CD14-positive monocyte (primary cell): ENCODE measurements at regions not wholly inside any gene's neighbourhood (a gene's known extent, or its start where the extent isn't known, plus 50 kb on each side); places are given as distances from the start of the nearest gene placed in this dataset.

Experiments
- DNase-seq, 3 donors: peaks; one replicate each; pipeline ENCODE4 v3.0.0-alpha.2; 2011 to 2022
- H2AFZ ChIP-seq: 2 replicates; pipeline ENCODE4 v1.6.0; 2012; ENCODE audit warnings: mild to moderate bottlenecking, low read depth, low read length, inconsistent platforms; ENCODE audit not compliant: insufficient read depth, poor library complexity, severe bottlenecking
- H3K27ac ChIP-seq, 2 donors: 1 replicate in 1 of 2; 2 replicates in 1 of 2; pipeline ENCODE4 v1.5.1; 2012 to 2013; ENCODE audit warnings: low read length in 2 of 2, control low read depth in 1 of 2, inconsistent platforms in 1 of 2, low read depth in 1 of 2, mild to moderate bottlenecking in 1 of 2
- H3K27me3 ChIP-seq, 2 donors: one replicate each; pipeline versions ENCODE4 v1.6.0 to v1.6.1; 2011 to 2013; ENCODE audit warnings: low read length in 2 of 2; ENCODE audit not compliant: control insufficient read depth in 2 of 2, insufficient read depth in 2 of 2
- H3K36me3 ChIP-seq, 2 donors: replicated peaks in 1 of 2; 1 replicate in 1 of 2; 2 replicates in 1 of 2; pipeline versions ENCODE4 v1.5.1 to v1.6.1; 2012 to 2013; ENCODE audit warnings: low read length in 2 of 2, control low read depth in 1 of 2, inconsistent platforms in 1 of 2, mild to moderate bottlenecking in 1 of 2; ENCODE audit not compliant: insufficient read depth in 2 of 2, control insufficient read depth in 1 of 2
- H3K4me1 ChIP-seq, 2 donors: 1 replicate in 1 of 2; 2 replicates in 1 of 2; pipeline versions ENCODE4 v1.5.1 to v1.6.1; 2012 to 2013; ENCODE audit warnings: low read length in 2 of 2, control low read depth in 1 of 2, inconsistent platforms in 1 of 2, mild to moderate bottlenecking in 1 of 2, moderate library complexity in 1 of 2; ENCODE audit not compliant: insufficient read depth in 2 of 2, control insufficient read depth in 1 of 2
- H3K4me2 ChIP-seq: replicated peaks from 2 replicates; pipeline ENCODE3; 2012; ENCODE audit warnings: low read length, moderate library complexity, mild to moderate bottlenecking; ENCODE audit not compliant: poor library complexity, severe bottlenecking; ENCODE audit errors: extremely low read depth
- H3K4me3 ChIP-seq, 3 experiments: fragments of 200-600 bp in 1 of 3; sonication (generic) in 1 of 3; replicated peaks in 1 of 3; 1 replicate in 2 of 3; 2 replicates in 1 of 3; pipeline ENCODE4 v1.5.1; 2011 to 2013; ENCODE audit warnings: low read length in 3 of 3, mild to moderate bottlenecking in 3 of 3, control low read depth in 2 of 3, low read depth in 2 of 3, inconsistent platforms in 1 of 3, moderate library complexity in 1 of 3
- H3K79me2 ChIP-seq: 2 replicates; pipeline ENCODE4 v1.6.0; 2012; ENCODE audit warnings: mild to moderate bottlenecking, control low read depth, inconsistent platforms, low read length, moderate library complexity; ENCODE audit not compliant: insufficient read depth
- H3K9ac ChIP-seq: 2 replicates; pipeline ENCODE4 v1.6.0; 2017; ENCODE audit warnings: low read length, mild to moderate bottlenecking; ENCODE audit not compliant: insufficient read depth, poor library complexity, severe bottlenecking
- H3K9me3 ChIP-seq, 2 donors: replicated peaks in 1 of 2; 1 replicate in 1 of 2; 2 replicates in 1 of 2; pipeline versions ENCODE4 v1.5.1 to v1.6.1; 2012 to 2013; ENCODE audit warnings: low read length in 2 of 2, control low read depth in 1 of 2; ENCODE audit not compliant: control insufficient read depth in 1 of 2, insufficient read depth in 1 of 2
- H4K20me1 ChIP-seq: 2 replicates; pipeline ENCODE4 v1.6.0; 2012; ENCODE audit warnings: mild to moderate bottlenecking, low read length, control low read depth, moderate library complexity; ENCODE audit not compliant: insufficient read depth
- H3K27ac Mint-ChIP-seq, 7 donors: one replicate each; pipeline ENCODE4 v1.8.0; 2020; ENCODE audit warnings: mild to moderate bottlenecking in 7 of 7, mixed read lengths in 7 of 7, moderate library complexity in 6 of 7, inconsistent platforms in 2 of 7
- H3K27me3 Mint-ChIP-seq, 3 donors: one replicate each; pipeline ENCODE4 v1.8.0; 2021 to 2022; ENCODE audit warnings: low read depth in 3 of 3, mild to moderate bottlenecking in 3 of 3, mixed read lengths in 3 of 3, moderate library complexity in 3 of 3, inconsistent platforms in 1 of 3
- H3K36me3 Mint-ChIP-seq, 2 donors: one replicate each; pipeline ENCODE4 v1.8.0; 2020; ENCODE audit warnings: mixed read lengths in 2 of 2, inconsistent platforms in 1 of 2, mild to moderate bottlenecking in 1 of 2
- H3K4me1 Mint-ChIP-seq: one replicate; pipeline ENCODE4 v1.8.0; 2020; ENCODE audit warnings: mild to moderate bottlenecking, mixed read lengths
- H3K4me3 Mint-ChIP-seq, 2 donors: one replicate each; pipeline ENCODE4 v1.8.0; 2020; ENCODE audit warnings: mild to moderate bottlenecking in 2 of 2, mixed read lengths in 2 of 2, moderate library complexity in 1 of 2
- H3K9me3 Mint-ChIP-seq, 7 donors: one replicate each; pipeline ENCODE4 v1.8.0; 2020 to 2022; ENCODE audit warnings: mixed read lengths in 7 of 7, mild to moderate bottlenecking in 6 of 7, moderate library complexity in 6 of 7, inconsistent platforms in 2 of 7
- CTCF ChIP-seq: fragments of 200-600 bp; IDR thresholded peaks from one replicate; pipeline ENCODE4 v1.8.0; 2022; ENCODE audit warnings: antibody characterized with exemption, mild to moderate bottlenecking
- WGBS: methylation state at CpG from one replicate; pipeline ENCODE4 v1.1.5; 2013; ENCODE audit warnings: missing lambda C conversion rate; ENCODE audit not compliant: insufficient coverage; 5-methylcytosine and 5-hydroxymethylcytosine counted together
- intact Hi-C, 2 donors: fragments of 100-400 bp; cut with micrococcal nuclease; formaldehyde crosslinking; loops; one replicate each; pipeline versions ENCODE4 v1.15.0 to v1.15.1; 2023

- intact Hi-C loops, result no loop called here
- no peak overlapping the region for H3K4me3 Mint-ChIP-seq
- 85% methylated on average over 3 of the region's 4 CpGs for WGBS
- H3K36me3 ChIP-seq, result no peaks in the 10 kb centered on the region
- H4K20me1 ChIP-seq, result no peaks in the 10 kb centered on the region
- H3K36me3 Mint-ChIP-seq, result no peaks in the 10 kb centered on the region
- DNase-seq, result no peak
- no peaks in the 10 kb centered on the region for H3K79me2 ChIP-seq
- no peak for TF ChIP-seq CTCF
- no peak overlapping the region for H3K4me2 ChIP-seq
- H3K27me3 ChIP-seq, result no peaks in the 10 kb centered on the region
- H3K4me1 Mint-ChIP-seq, result no peaks in the 10 kb centered on the region
- peaks cover 1 to 6% (median 2%) of the 10 kb centered on the region in 3 donors for H3K27me3 Mint-ChIP-seq
- H3K27ac ChIP-seq, result no peak overlapping the region
- H3K27ac Mint-ChIP-seq, result no peak overlapping the region
- no peaks in the 10 kb centered on the region for H3K9me3 ChIP-seq
- H3K9me3 Mint-ChIP-seq, result peaks cover 0 to 16% (median 2%) of the 10 kb centered on the region in 7 donors
- H3K4me1 ChIP-seq, result no peaks in the 10 kb centered on the region
- no peak overlapping the region for H2AFZ ChIP-seq
- no peak overlapping the region for H3K4me3 ChIP-seq
- H3K9ac ChIP-seq, result no peak overlapping the region
Measured at GRCh38 chr6:163922562-163922961, 508.0 kb downstream of the QKI start.

DNA sequence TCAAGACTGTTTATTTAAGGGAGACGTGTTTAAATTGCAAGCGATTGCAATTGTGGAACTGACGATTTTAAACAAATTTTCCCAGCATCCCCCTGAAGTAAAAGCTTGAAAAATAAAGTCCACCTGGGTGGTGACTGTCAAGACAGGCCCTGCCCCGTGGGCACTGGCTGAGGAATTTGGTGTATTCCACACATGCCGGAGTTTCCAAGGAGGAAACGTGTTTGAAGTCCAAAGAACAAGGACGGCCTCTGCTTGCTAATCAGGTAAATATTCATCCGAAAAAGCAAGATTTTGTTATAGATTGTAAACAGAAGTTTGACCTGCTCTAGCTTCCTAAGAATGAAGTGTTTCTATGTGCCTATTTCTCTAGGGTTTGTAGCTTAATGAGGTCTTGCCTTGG is 505.1 kb downstream of the QKI start:
- Histone ChIP-seq H3K4me3 (no peak overlapping the region), H3K79me2 (no peaks in the 10 kb centered on the region), H3K9ac (no peak overlapping the region), H3K27me3 (no peaks in the 10 kb centered on the region), H3K27ac (no peak overlapping the region), H3K4me1 (no peaks in the 10 kb centered on the region), H4K20me1 (no peaks in the 10 kb centered on the region), H3K4me2 (no peak overlapping the region), H3K9me3 (no peaks in the 10 kb centered on the region), H2AFZ (no peak overlapping the region), H3K36me3 (no peaks in the 10 kb centered on the region)
- Mint-ChIP-seq H3K4me1 (no peaks in the 10 kb centered on the region), H3K4me3 (no peak overlapping the region), H3K27ac (no peak overlapping the region), H3K27me3 (peaks cover 0 to 4% (median 3%) of the 10 kb centered on the region in 3 donors), H3K9me3 (peaks cover 0 to 19% (median 2%) of the 10 kb centered on the region in 7 donors), H3K36me3 (no peaks in the 10 kb centered on the region)
- TF ChIP-seq CTCF, result no peak
- DNase-seq, result no peak
- intact Hi-C loops, result no loop called here
- 92% methylated on average over 5 of the region's 8 CpGs for WGBS
